DMS53 (cell line): ENCODE measurements at regions not wholly inside any gene's neighbourhood (a gene's known extent, or its start where the extent isn't known, plus 50 kb on each side); places are given as distances from the start of the nearest gene placed in this dataset.

Experiments used
- DNase-seq: peaks from one replicate; lab custom pipeline; 2025; lab: John Stamatoyannopoulos, UW

DNA sequence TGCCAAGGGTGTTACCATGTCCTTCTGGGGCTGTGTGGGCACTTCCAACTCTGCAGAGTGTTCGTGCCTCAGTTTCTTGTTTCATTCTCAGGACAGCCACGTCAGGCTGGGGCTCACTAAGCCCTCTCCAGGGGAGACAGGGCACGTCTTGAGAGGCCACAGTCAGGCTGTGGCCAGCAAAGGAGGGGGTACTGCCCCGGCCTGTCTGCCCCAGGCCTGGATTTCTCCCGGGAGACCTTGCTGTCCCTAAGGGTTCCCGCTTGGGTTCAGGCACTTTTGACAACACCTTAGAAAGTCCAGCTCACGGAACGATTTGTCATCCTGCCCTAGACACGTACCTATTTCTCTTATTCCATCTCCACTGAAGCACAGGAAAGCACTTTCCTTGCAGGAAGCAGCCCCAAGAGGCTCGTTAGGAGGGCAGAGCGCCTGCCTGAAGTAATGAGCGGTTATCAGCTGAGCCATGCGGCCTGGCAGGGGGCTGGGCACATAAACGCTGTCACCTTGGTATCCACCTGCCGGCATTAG lies 290.4 kb upstream of the RTL1 start:
- DNase-seq: no peak

DNA sequence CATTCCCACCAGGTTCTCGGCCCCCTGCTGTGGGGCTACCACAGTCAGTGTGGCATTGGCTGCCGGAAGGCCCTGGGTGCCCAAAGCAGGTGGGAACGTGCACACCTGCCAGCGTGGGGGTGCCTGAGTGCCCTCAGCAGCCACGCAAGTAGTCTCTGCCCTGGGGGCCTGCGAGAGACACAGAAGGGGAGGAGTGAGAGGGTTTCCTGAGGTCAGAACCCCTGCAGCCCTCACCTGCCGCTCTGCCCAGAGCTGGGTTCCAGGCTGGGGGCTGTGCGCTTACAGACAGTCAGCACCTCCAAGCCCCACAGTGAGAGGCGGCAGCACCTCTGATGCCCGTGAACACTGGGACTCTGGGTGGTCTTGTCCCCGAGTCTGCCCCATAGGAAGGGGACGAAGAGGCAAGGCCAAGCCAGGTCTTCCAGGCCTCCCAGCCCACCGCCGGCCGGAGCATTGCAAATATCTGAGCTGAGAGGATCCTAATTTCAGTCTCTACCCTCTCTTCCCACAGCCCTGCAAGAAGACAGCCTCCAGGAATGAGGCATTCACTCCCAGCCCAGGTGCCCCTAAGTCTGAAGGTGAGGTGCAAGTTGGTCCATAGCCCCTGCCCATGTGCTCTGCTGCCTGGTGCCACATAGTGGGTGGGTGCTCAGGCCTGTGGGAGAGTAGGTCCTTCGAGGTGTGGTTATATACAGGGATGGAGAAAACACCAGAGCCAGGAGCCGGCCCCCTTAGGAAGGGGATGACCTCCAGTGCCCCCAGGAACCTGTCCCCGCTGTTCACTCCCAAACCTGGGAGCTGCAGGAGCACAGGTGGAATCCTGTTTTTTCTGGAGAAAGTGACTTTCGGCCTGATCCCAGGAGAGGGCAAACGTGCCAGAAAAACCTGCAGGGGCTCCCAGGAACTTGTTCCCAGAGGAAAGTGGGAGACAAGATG lies 291.1 kb upstream of the RTL1 start:
- DNase-seq: no peak

DNA sequence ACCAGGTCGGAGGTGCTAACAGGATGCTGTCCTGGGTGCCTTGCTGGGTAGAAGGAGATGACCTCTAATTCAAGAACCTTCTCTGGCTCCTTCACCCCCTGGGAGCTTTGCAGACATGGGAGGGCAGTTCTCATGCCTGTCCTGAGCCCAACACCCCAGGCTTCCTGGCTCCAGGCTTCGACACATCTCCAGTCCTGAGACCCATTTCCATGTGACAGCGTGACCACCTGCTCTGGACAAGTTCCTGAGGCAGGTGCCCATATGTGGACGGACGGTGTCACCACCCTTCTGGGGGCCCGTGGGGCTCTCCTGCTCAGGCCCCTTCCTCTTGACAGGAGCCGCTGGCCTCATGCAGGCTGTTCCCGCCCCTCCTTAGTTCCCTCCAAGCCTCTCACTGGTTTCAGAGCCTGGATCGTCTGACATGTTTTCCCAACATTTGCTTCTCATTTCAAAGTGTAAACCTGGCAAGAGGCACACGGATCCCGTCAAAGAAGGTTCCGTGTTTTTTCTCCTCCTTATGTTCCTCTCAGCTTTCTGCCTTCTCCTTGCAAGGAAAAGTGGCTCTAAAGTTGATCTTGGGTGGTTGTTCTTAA lies 291.9 kb upstream of the RTL1 start:
- DNase-seq: no peak

DNA sequence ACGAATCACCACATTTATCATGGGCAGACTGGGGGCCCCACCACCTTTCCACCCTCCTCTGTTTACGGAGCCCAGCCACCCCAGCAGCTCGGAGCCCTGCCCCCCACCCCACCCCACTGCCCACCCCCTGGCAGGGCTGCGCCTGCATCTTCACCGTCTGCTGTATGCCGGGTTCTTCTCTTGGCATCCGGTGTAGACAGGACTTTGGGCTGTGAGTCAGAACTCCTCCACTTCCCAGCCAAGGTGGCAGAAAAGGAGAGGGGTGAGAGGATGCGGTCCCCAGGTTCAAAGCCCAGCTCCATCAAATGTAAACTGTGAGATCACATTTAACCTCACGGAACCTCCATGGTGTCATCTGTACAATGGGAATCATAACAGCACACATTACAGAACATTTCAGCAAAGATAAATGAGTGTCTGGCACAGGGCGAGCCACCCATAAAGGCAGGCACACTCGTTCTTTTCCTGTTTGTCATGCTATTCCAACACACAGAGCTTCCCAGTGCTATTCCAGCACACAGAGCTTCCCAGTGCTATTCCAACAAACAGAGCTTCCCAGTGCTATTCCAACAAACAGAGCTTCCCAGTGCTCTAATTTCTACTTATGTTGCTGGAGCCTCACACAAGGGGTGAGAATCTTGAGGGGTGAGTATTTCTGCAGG lies 292.7 kb upstream of the RTL1 start:
- no peak for DNase-seq

DNA sequence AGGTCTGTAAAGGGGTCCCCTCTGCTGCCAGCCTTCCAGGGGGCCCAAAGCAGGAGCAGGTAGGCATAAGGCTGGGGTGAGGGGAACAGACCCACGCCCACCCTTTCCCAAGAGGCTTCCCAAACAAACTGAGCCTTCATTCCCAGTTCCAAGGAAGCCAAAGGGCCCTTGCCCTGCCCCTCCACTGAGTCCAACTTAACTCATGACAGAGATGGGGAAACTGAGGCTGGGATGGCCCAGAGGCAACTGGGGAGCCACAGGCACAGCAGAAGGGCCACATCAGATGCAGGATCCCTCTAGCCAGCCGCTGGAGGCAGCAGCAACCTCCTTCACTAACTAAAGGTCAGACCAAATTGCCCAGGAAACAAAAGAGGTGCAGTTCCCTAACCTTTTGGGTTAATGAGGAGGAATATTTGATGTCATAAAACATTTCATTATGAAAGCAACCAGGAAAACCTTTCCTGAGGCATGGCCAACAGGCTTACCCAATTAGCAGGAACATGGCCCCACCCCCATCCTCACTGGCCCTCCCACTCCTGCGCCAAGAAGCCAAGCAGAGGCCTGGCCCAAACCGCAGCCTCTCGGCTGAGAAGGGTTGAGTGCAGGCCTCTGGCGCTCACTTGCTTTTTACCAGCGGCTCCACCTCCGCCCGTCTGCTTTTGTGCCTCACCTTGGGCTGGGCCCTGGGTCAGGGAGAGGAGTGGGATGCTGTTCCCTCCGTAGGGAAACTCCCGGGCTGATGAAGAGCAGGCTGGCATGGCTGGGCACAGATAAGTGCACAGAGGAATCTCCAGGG lies 293.5 kb upstream of the RTL1 start:
- no peak for DNase-seq

DNA sequence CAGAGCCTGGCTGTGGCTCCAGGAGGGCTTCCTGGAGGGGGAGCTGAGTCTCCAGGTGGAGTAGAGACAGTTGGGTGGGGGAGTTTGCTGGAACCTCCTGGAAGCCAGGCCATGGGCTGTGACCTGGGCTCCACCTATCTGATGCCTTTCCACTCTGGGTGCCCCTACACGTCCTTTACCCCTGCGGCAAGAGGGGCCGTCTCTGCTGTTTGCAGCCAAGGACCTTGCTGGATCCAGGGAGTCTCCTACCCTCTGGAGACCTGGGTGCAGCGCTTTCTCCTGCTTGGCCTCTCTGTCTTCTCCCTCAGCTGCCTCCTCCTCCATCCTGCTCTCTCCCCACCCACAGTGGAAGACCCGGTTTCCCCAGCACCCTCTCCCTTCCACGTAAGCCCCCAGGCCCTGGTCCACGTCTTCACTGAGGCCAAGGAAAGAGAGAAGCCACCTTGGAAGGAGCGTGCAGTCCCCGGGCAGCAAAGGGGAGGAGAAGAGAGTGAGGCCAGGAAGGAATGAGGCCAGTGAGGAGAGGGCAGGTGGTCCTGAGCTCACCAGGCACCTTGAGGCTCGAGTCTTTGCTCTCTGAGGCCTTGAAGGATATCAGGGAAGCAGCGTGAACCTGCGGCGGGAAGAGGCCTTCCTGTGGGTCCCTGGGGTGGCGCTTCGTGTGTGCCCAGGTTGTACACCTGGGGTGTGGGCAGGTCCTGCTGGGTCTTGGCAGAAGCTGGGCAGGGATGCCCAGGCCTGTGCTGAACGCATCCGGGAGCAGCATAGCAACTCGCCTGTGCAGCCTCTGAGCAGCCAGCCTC lies 294.3 kb upstream of the RTL1 start:
- no peak for DNase-seq

DNA sequence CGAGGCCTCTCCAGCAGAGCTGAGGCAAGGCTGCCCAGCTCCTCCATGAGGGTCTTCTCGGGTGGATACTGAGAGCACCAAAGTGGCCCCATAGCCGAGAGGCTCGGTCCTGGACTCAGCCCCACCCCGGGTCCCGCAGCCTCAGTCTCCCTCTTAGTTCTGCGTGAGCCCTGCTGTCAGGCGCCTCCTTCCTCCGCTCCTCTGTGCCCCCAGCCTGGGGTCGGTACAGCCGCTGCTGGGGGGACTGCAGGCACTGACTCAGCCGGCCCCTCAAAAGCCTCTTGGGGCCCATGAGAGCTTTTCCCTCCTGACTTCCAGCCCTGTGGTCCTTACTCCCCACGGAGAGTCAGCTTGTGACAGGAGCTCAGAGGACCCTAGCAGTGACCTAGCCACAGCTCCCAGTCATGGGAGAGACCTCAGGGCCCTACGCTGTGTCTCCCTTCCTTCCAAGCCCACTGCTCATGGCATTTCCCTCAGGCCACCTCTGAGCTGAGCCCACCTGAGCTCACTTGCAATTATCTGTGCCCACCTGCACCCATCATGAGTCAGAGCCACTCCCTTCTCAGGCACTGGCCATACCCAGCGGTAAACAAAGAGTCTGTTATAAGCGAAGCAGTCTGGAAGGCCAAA lies 295.0 kb upstream of the RTL1 start:
- no peak for DNase-seq

DNA sequence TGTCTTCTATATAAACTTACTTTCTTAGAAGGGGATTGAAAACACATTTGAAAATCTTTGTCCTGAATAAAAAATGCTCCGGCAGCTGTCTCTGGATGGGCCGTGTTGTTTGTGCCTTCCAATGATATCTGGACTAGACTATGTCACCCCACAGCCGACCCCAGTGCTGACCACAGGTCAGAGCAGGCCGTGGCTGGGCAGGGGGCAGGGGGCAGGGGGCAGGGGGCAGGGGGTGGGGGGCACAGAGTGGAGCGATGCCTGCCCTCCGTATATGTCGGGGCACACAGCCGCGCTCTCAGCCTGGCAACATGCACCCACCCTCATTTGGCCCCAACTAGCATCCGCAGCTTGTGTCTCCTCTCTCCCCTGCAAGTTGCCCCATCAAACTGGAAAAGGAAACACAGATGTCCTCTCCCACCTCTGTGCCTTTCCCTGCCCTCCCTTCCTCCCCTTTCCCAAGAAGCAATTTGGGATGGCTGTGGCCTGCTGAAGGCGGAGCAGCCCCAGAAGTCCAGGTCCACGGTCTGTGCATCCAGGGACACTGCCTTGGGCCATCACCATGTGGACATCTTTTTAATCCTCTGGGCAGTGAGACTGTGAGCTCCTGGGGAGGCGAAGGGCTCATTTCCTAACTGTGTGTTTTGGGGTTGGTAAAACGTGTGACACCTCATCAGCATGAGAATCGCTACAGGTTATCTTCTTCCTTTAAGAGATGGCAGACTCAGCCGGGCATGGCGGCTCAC lies 295.7 kb upstream of the RTL1 start:
- DNase-seq: no peak

DNA sequence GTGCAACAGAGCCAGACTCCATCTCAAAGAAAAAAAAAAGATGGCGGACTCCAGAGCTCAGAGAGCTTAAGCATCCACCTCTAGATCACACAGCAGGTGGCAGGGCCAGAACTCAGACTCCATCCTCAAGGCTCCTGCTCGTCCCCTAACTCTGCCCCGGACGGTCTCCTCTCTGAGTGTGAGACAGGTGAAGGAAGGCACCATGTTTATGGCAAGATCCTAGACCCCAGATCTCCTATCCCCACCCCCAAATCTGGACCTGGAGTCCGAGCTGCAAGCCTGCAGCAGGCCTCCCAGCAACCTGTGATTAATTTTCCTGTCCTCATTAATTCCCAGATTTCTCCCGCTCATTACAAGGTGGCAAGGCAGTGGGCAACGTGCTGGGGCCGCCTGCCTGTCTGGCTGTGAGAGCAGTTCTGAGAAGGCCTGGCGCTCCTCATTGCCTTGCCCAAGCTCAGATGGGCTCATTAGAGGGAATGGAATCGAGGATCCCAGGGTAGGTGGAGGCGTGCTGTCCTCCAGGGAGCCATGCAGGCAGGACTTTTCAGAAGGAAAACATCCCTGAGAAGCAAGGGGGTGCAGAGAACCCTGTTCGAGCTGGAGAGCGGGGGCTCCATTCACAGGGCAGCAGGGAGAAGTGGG lies 296.6 kb upstream of the RTL1 start:
- no peak for DNase-seq

DNA sequence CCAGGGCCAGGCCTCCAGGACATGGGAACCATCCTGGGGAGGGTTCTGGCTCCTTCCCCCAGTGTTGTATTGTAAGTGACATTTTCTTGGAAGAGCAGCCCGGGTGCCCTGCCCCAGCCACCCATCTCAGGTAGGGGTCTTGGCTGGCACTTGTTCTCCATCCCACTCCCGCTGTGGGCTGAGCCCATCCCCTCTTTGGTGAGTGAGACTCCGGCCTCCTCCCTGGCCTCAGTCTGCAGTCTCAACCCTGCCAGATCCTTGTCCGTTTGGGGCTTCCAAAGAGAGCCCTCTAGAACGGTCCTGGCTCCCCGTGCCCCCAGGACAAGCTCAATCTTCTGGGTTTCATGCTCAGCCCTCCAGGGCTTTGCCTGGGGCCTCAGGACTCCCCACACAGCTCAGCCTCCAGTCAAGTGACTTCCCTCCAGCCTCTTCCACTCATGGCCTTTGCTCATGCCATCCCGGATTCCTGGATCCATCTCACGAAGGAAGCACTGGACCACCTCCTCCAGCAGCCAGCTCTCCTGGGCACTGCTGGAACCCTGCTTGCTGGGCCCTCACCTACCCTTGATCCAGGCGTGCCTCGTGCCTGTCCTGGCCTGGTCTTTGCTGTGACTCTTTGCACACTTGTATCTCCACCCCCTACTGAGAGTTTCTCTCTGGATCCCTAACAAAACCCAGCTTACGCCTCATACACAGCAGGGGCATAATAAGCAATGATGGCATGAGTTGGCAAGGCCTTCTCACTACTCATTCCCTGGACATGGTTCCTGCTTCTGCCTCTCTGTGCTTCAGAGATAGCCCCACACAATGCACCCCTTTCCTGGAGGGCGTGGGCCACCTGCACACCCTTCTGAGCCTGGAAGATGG lies 297.4 kb upstream of the RTL1 start:
- no peak for DNase-seq

DNA sequence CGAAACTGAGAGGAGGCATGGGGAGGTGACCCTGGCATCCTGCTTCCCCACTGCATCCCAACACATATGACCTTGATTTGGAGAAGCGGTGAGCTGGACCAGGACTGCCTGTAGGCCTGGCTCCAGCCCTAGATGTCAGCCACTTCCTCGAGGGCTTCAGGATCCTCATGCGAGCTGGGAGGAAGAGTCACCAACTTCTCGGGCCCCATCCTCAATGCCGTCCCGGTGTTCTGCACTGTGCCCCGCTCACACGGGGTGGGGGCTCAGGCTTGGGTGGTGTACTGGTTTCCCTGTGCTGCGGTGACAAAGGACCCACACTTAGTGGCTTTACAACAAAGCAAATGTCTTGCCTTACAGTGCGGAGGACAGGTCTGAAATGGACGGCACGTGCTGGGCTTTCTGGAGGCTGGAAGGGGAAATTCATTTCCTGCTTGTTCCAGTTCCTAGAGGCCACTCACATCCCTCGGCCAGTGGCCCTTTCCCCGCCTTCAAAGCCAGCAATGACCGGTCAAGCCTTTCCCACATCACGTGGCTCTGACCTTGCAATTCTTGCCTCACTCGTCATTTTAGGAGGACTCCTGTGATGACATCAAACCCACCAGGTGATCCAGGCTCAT lies 298.1 kb upstream of the RTL1 start:
- no peak for DNase-seq

DNA sequence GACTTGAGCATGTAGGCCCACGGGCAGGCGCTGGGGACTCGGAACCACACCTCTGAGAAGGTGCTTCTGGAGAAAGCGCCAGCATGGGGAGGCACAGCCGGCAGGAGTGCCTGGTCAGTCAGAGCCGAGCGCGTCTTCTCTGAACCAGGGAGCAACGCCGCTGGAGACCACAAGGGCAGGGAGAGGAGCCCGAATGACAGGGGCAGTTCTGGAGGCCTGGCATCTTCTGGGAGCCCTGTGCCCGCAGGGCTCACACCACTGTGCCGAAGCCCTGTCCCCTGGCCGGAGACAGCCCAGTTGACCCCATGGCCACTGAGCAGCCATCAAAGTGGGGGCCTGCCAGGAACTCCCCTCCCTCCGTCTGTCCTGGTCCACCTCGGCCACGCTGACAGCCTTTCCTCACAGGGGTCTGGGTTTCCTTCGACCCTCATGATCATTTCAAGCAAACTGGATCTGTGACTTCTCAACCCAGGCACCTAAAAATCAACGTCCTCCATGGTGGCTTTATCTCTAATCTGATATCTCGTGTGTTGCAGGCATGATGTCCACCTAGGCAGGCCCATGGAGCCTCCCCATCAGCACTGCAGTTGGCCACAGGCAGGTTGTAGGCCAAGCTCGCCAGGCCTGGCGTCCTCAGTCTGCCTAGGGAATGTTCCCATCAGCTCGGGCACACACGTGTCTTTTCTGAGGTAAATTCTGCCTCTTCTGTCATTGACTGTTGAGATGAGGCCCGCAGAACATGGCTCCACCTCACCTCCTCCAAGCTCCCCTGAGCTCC lies 299.3 kb upstream of the RTL1 start:
- DNase-seq: no peak

DNA sequence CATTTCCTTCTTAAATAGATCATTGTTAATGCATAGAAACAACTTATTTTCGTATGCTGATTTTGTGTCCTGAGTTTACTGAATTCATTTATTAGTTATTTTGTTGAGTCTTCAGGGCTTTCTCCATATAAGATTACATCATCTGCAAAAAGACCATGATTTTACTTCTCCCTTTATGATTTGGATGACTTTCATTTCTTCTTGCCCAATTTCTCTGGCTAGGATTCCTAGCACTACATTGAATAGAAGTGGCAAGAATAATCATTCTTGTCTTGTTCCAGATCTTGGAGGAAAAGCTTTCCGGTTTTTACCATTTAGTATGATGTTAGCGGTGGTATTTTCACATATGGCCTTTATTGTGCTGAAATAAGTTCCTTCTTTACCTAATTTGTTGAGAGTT lies 303.0 kb upstream of the RTL1 start:
- DNase-seq: no peak

DNA sequence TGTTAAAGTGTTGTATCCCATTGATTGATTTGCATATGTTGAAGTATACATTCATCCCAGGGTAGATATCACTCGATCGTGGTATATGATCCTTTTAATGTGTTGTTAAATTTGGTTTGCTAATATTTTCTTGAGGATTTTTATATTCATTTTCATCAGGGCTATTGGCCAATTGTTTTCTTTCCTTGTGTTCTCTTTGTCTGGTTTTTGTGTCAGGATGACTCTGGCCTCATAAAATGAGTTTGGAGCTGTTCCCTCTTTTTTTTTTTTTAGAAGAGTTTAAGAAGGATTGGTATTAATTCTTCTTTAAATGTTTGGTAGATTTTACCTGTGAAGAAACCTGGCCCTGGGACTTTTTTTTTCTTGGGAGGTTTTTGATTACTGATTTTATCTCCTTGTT lies 303.5 kb upstream of the RTL1 start:
- DNase-seq: no peak

DNA sequence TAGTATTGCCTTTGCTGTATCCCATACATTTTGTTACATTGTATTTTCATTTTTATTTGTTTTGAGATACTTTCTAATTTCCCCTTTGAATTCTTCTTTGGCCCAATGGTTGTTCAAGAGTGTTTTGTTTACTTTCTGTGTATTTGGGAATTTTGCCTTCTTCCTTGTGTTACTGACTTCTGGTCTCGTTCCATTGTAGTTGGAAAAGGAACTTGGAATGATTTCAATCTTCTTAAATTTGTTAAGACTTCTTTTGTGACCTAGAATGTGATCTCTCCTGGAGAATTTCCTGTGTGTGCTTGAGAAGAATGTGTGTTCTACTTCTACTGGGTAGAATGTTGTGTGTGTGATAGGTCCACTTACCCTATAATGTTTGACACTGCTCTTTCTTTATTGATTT lies 304.4 kb upstream of the RTL1 start:
- no peak for DNase-seq

DNA sequence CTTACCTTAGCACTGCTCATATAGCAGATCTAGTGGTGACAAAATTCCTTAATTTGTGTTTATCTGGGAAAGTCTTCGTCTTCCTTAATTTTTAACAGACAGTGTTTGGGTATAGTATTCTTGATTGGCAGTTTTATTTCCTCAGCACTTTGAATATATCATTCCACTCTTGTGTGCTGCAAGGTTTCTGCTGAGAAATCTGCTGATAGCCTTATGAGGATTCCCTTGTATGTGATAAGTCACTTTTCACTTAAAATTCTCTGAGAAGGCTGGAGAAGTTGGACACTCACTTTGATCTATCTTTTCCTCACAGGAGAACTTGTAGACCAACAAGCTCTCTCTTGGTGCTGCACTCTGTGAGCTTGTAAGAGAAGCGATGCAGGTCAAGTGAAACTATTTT lies 306.1 kb upstream of the RTL1 start:
- DNase-seq: no peak

DNA sequence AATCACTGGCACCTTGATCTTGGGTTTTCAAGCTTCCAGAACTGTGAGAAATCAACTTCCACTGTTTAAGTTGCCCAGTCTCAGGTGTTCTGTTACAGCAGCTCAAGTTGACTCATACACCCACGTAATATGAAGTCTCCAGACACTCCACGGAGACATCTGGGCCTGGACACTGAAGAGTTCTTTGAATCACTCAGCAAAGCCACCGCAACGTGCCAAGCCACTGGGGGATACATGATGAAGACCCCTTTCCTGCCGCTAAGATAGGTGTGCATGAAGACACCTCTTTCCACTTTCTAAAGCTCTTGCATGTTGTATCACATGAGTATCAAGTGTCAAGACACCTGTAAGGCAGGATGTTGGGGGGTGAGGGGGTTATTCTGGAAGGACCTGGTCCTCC lies 311.7 kb upstream of the RTL1 start:
- no peak for DNase-seq
